Pancreas (tissue), 10 donors: ENCODE measurements at regions not wholly inside any gene's neighbourhood (a gene's known extent, or its start where the extent isn't known, plus 50 kb on each side); places are given as distances from the start of the nearest gene placed in this dataset.

ENCODE experiments used
- ATAC-seq, 4 donors: fragments of 200-7000 bp; cut with Tn5 transposase; one replicate each; pipeline versions ENCODE4 v1.8.0 to v1.9.1; 2020; ENCODE audit warnings: mild to moderate bottlenecking in 4 of 4, moderate library complexity in 4 of 4
- DNase-seq, 6 donors: peaks; one replicate each; pipeline ENCODE4 v3.0.0-alpha.2; 2020
- FAIRE-seq: peaks from 2 replicates; lab custom pipeline; 2012; peaks lifted over from hg19 to GRCh38; lab: Jason Lieb, UNC
- H3K27ac ChIP-seq, 4 donors: fragments of 200-600 bp; sonication (generic); 1 replicate in 3 of 4; 2 replicates in 1 of 4; pipeline versions ENCODE4 v1.5.0 to v1.8.0; 2020
- H3K27me3 ChIP-seq, 4 donors: fragments of 200-600 bp; one replicate each; pipeline ENCODE4 v1.8.0; 2021
- H3K36me3 ChIP-seq, 3 donors: fragments of 200-600 bp; sonication (generic) in 1 of 3; one replicate each; pipeline versions ENCODE4 v1.5.0 to v1.8.0; 2020 to 2021
- H3K4me1 ChIP-seq, 3 donors: fragments of 200-600 bp; one replicate each; pipeline ENCODE4 v1.8.0; 2021
- H3K4me3 ChIP-seq, 4 donors: fragments of 200-600 bp; sonication (generic) in 2 of 4; one replicate each; pipeline versions ENCODE4 v1.5.0 to v1.8.0; 2020 to 2021
- H3K9me3 ChIP-seq, 4 donors: fragments of 200-600 bp; one replicate each; pipeline ENCODE4 v1.8.0; 2021
- CTCF ChIP-seq, 4 donors: fragments of 200-600 bp; sonication (generic) in 3 of 4; IDR thresholded peaks; one replicate each; pipeline versions ENCODE4 v1.5.0 to v1.8.0; 2021; ENCODE audit warnings: antibody characterized with exemption in 4 of 4
- WGBS, 2 donors: extraction: QIAGEN DNeasy Blood & Tissue Kit; methylation state at CpG; one replicate each; pipeline ENCODE4 v1.1.7; 2013; 5-methylcytosine and 5-hydroxymethylcytosine counted together
- intact Hi-C, 3 donors: fragments of 100-400 bp; cut with DNase I; formaldehyde crosslinking; loops; one replicate each; pipeline versions ENCODE4 v1.11.1 to v1.14.2; 2022
- donor health status: healthy with polysubstance abuse.
- donor health status: DM: no; HTN: no; CAD: no; lungs with moderate emphysema.
- donor health status: DM: no; HTN: no; CAD: no.
- donor health status: control.
- donor health status: control.
- donor health status: Bipolar disorder and iron deficiency.
- donor health status: DM: yes; HTN: yes; CAD: no.
- donor health status: DM: no; HTN: no; CAD: no.
- donor health status: DM: no; HTN: no; CAD: no.
- donor health status: DM: yes; HTN: yes; CAD: no.

- ATAC-seq (no peak), FAIRE-seq (no peak), DNase-seq (no peak)
- H3K9me3 ChIP-seq, result no peaks in the 10 kb centered on the region
- H3K36me3 ChIP-seq, result no peaks in the 10 kb centered on the region
- intact Hi-C loops, result no loop called here
- TF ChIP-seq CTCF (IDR thresholded peaks at IDR 0.05), result no peak
- no peaks in the 10 kb centered on the region for H3K4me1 ChIP-seq
- H3K27ac ChIP-seq, result no peak overlapping the region
- H3K27me3 ChIP-seq, result no peaks in the 10 kb centered on the region
- H3K4me3 ChIP-seq, result no peak overlapping the region
- WGBS, 2 donors, result 67 to 73% methylated on average over 6 of the region's 6 CpGs
Observed at GRCh38 chr11:120040151-120040840, 97.6 kb downstream of the TRIM29 start.

GRCh38 chr11:120039039-120039438, 98.9 kb downstream of the TRIM29 start:
- ATAC-seq (no peak), FAIRE-seq (no peak), DNase-seq (no peak)
- TF ChIP-seq CTCF (IDR thresholded peaks at IDR 0.05), result no peak
- Histone ChIP-seq H3K4me1 (no peaks in the 10 kb centered on the region), H3K27me3 (no peaks in the 10 kb centered on the region), H3K9me3 (no peaks in the 10 kb centered on the region), H3K27ac (no peak overlapping the region), H3K4me3 (no peak overlapping the region), H3K36me3 (no peaks in the 10 kb centered on the region)
- WGBS, 2 donors, result 70 to 79% methylated on average over 1 of the region's 1 CpG
- intact Hi-C loops, result no loop called here

GRCh38 chr11:120037111-120037510, 100.8 kb downstream of the TRIM29 start:
- ATAC-seq (no peak), FAIRE-seq (no peak), DNase-seq (no peak)
- Histone ChIP-seq H3K9me3 (no peaks in the 10 kb centered on the region), H3K36me3 (no peaks in the 10 kb centered on the region), H3K4me1 (no peaks in the 10 kb centered on the region), H3K27ac (no peak overlapping the region), H3K4me3 (no peak overlapping the region), H3K27me3 (no peaks in the 10 kb centered on the region)
- no peak for TF ChIP-seq CTCF (IDR thresholded peaks at IDR 0.05)
- intact Hi-C loops, result no loop called here
- WGBS, 2 donors, result 64 to 77% methylated on average over 3 of the region's 3 CpGs

- Histone ChIP-seq H3K36me3 (no peaks in the 10 kb centered on the region), H3K9me3 (no peaks in the 10 kb centered on the region), H3K27ac (no peak overlapping the region), H3K4me1 (no peaks in the 10 kb centered on the region), H3K4me3 (no peak overlapping the region), H3K27me3 (no peaks in the 10 kb centered on the region)
- TF ChIP-seq CTCF (IDR thresholded peaks at IDR 0.05), result no peak
- FAIRE-seq (no peak), DNase-seq (no peak), ATAC-seq (no peak)
- intact Hi-C loops, result no loop called here
- WGBS, 2 donors, result 84 to 91% methylated on average over 5 of the region's 5 CpGs
Observed at GRCh38 chr11:120035756-120036155, 102.2 kb downstream of the TRIM29 start.

- FAIRE-seq, result no peak
- intact Hi-C loops, result no loop called here
- H3K9me3 ChIP-seq, result no peaks in the 10 kb centered on the region
- H3K36me3 ChIP-seq, result no peaks in the 10 kb centered on the region
- TF ChIP-seq CTCF (IDR thresholded peaks at IDR 0.05), result no peak
- H3K27me3 ChIP-seq, result no peaks in the 10 kb centered on the region
- ATAC-seq, result no peak
- DNase-seq, result no peak
- 80 to 87% methylated on average over 9 of the region's 9 CpGs for WGBS, 2 donors
- no peaks in the 10 kb centered on the region for H3K4me1 ChIP-seq
- H3K4me3 ChIP-seq, result no peak overlapping the region
- H3K27ac ChIP-seq, result no peak overlapping the region
Observed at GRCh38 chr11:120034881-120035630, 102.9 kb downstream of the TRIM29 start.
